Smooth muscle cell (in vitro differentiated cells): ENCODE measurements at regions not wholly inside any gene's neighbourhood (a gene's known extent, or its start where the extent isn't known, plus 50 kb on each side); places are given as distances from the start of the nearest gene placed in this dataset.

ENCODE experiments used
- DNase-seq: peaks from one replicate; lab custom pipeline; 2025; ENCODE audit not compliant: unreplicated experiment; lab: John Stamatoyannopoulos, UW
- H2AFZ ChIP-seq: fragments of 200-600 bp; sonication (generic); 2 replicates; pipeline ENCODE4 v1.6.0; 2016; ENCODE audit warnings: antibody characterized with exemption, low read depth, mild to moderate bottlenecking
- H3F3A ChIP-seq: fragments of 200-600 bp; sonication (generic); 2 replicates; pipeline ENCODE4 v1.6.0; 2017; ENCODE audit warnings: antibody characterized with exemption, low read depth
- H3K27ac ChIP-seq: fragments of 200-600 bp; sonication (generic); 2 replicates; pipeline ENCODE4 v1.5.1; 2016; ENCODE audit warnings: low read depth, mild to moderate bottlenecking
- H3K27me3 ChIP-seq: fragments of 200-600 bp; sonication (generic); 2 replicates; pipeline ENCODE4 v1.6.1; 2016; ENCODE audit warnings: low read depth, mild to moderate bottlenecking
- H3K36me3 ChIP-seq: fragments of 200-600 bp; sonication (generic); 2 replicates; pipeline ENCODE4 v1.5.1; 2016; ENCODE audit warnings: low read depth
- H3K4me1 ChIP-seq: fragments of 200-600 bp; sonication (generic); 2 replicates; pipeline ENCODE4 v1.5.1; 2016; ENCODE audit warnings: low read depth
- H3K4me2 ChIP-seq: fragments of 200-600 bp; sonication (generic); 2 replicates; pipeline ENCODE4 v1.6.0; 2016; ENCODE audit warnings: mild to moderate bottlenecking
- H3K4me3 ChIP-seq: fragments of 200-600 bp; sonication (generic); 2 replicates; pipeline ENCODE4 v1.5.1; 2016; ENCODE audit warnings: mild to moderate bottlenecking
- H3K79me2 ChIP-seq: fragments of 200-600 bp; sonication (generic); 2 replicates; pipeline ENCODE4 v1.6.0; 2016; ENCODE audit warnings: low read depth, mild to moderate bottlenecking
- H3K9ac ChIP-seq: fragments of 200-600 bp; sonication (generic); 2 replicates; pipeline ENCODE4 v1.6.0; 2016; ENCODE audit warnings: low read depth
- H3K9me3 ChIP-seq: fragments of 200-600 bp; sonication (generic); replicated peaks from 2 replicates; pipeline ENCODE4 v1.5.1; 2016; ENCODE audit warnings: low read depth
- H4K20me1 ChIP-seq: fragments of 200-600 bp; sonication (generic); 2 replicates; pipeline ENCODE4 v1.6.0; 2016; ENCODE audit warnings: low read depth
- CTCF ChIP-seq: fragments of 200-600 bp; sonication (generic); IDR thresholded peaks from 2 replicates; pipeline ENCODE4 v1.5.1; 2017; ENCODE audit warnings: borderline replicate concordance, mild to moderate bottlenecking, antibody characterized with exemption; ENCODE audit not compliant: insufficient read depth, poor library complexity, severe bottlenecking
- WGBS: methylation state at CpG from one replicate; pipeline ENCODE4 v1.1.7; 2016; ENCODE audit warnings: low lambda C conversion rate; 5-methylcytosine and 5-hydroxymethylcytosine counted together

GRCh38 chr4:161160718-161161117 is 1003.1 kb downstream of the FSTL5 start:
- H3K79me2 ChIP-seq = no peaks in the 10 kb centered on the region
- H3K9me3 ChIP-seq = no peaks in the 10 kb centered on the region
- no peaks in the 10 kb centered on the region for H3K27me3 ChIP-seq
- H3K4me2 ChIP-seq = no peak overlapping the region
- H3F3A ChIP-seq = no peaks in the 10 kb centered on the region
- WGBS = 42% methylated on average over 3 of the region's 3 CpGs
- H3K4me1 ChIP-seq = peaks cover 5% of the 10 kb centered on the region
- no peaks in the 10 kb centered on the region for H3K36me3 ChIP-seq
- DNase-seq = no peak
- H2AFZ ChIP-seq = no peak overlapping the region
- no peak overlapping the region for H3K4me3 ChIP-seq
- no peaks in the 10 kb centered on the region for H4K20me1 ChIP-seq
- no peak for TF ChIP-seq CTCF
- H3K9ac ChIP-seq = no peak overlapping the region
- no peak overlapping the region for H3K27ac ChIP-seq

- no peaks in the 10 kb centered on the region for H3K27me3 ChIP-seq
- H3K4me3 ChIP-seq = no peak overlapping the region
- 80% methylated on average over 2 of the region's 2 CpGs for WGBS
- no peak overlapping the region for H3K27ac ChIP-seq
- H3K9ac ChIP-seq = no peak overlapping the region
- no peaks in the 10 kb centered on the region for H3K36me3 ChIP-seq
- no peak for TF ChIP-seq CTCF
- no peaks in the 10 kb centered on the region for H4K20me1 ChIP-seq
- H3K4me2 ChIP-seq = no peak overlapping the region
- H3K9me3 ChIP-seq = no peaks in the 10 kb centered on the region
- no peaks in the 10 kb centered on the region for H3K79me2 ChIP-seq
- no peak for DNase-seq
- no peaks in the 10 kb centered on the region for H3F3A ChIP-seq
- H3K4me1 ChIP-seq = no peaks in the 10 kb centered on the region
- H2AFZ ChIP-seq = no peak overlapping the region
These were observed 1015.7 kb downstream of the FSTL5 start for GRCh38 chr4:161148051-161148450.

GRCh38 chr4:161143375-161143774 is 1020.4 kb downstream of the FSTL5 start:
- TF ChIP-seq CTCF = no peak
- no peak overlapping the region for H3K4me3 ChIP-seq
- 87% methylated on average over 3 of the region's 3 CpGs for WGBS

GRCh38 chr4:161134795-161135194 is 1029.0 kb downstream of the FSTL5 start:
- H3K9me3 ChIP-seq = no peaks in the 10 kb centered on the region
- H3F3A ChIP-seq = no peaks in the 10 kb centered on the region
- H3K9ac ChIP-seq = no peak overlapping the region
- no peaks in the 10 kb centered on the region for H3K27me3 ChIP-seq
- 68% methylated on average over 2 of the region's 2 CpGs for WGBS
- DNase-seq = no peak
- no peaks in the 10 kb centered on the region for H3K36me3 ChIP-seq
- H3K79me2 ChIP-seq = no peaks in the 10 kb centered on the region
- no peak overlapping the region for H3K27ac ChIP-seq
- H2AFZ ChIP-seq = no peak overlapping the region
- H3K4me2 ChIP-seq = no peak overlapping the region
- H3K4me3 ChIP-seq = no peak overlapping the region
- no peaks in the 10 kb centered on the region for H4K20me1 ChIP-seq
- no peaks in the 10 kb centered on the region for H3K4me1 ChIP-seq
- TF ChIP-seq CTCF = no peak

More at GRCh38 chr4:161143375-161143774, 1020.4 kb downstream of the FSTL5 start:
- no peaks in the 10 kb centered on the region for H3K79me2 ChIP-seq
- no peak for DNase-seq
- H4K20me1 ChIP-seq = no peaks in the 10 kb centered on the region
- H3F3A ChIP-seq = no peaks in the 10 kb centered on the region
- H3K27ac ChIP-seq = no peak overlapping the region
- H2AFZ ChIP-seq = no peak overlapping the region
- no peak overlapping the region for H3K4me2 ChIP-seq
- no peaks in the 10 kb centered on the region for H3K9me3 ChIP-seq
- H3K36me3 ChIP-seq = no peaks in the 10 kb centered on the region
- H3K4me1 ChIP-seq = no peaks in the 10 kb centered on the region
- H3K27me3 ChIP-seq = no peaks in the 10 kb centered on the region
- no peak overlapping the region for H3K9ac ChIP-seq
